Left kidney (tissue), 1 donor: ENCODE measurements at regions not wholly inside any gene's neighbourhood (a gene's known extent, or its start where the extent isn't known, plus 50 kb on each side); places are given as distances from the start of the nearest gene placed in this dataset.
"Not testable (repeated sequence)": the region's sequence is repeated elsewhere in the genome, so short reads cannot be mapped to it uniquely, and the experiment has no call there.

Experiments used
- DNase-seq: peaks from one replicate; pipeline ENCODE4 v3.0.0-alpha.2; 2013

- no peak for DNase-seq
These were observed 246.1 kb downstream of the HS3ST3B1 start for GRCh38 chr17:14547016-14547415.

GRCh38 chr17:14545156-14545906 is 244.4 kb downstream of the HS3ST3B1 start:
- no peak for DNase-seq

- no peak for DNase-seq
These were observed 240.8 kb downstream of the HS3ST3B1 start for GRCh38 chr17:14541714-14542113.

- DNase-seq, result no peak
These were observed 238.9 kb downstream of the HS3ST3B1 start for GRCh38 chr17:14539801-14540200.

GRCh38 chr17:14532242-14532641 is 231.4 kb downstream of the HS3ST3B1 start:
- DNase-seq, result not testable (repeated sequence)

GRCh38 chr17:14525551-14526455 is 224.9 kb downstream of the HS3ST3B1 start:
- DNase-seq, result no peak

GRCh38 chr17:14522795-14523387 is 222.0 kb downstream of the HS3ST3B1 start:
- no peak for DNase-seq

GRCh38 chr17:14518919-14519318 is 218.0 kb downstream of the HS3ST3B1 start:
- not testable (repeated sequence) for DNase-seq

GRCh38 chr17:14514973-14515372 is 214.1 kb downstream of the HS3ST3B1 start:
- no peak for DNase-seq

- no peak for DNase-seq
These were observed 213.0 kb downstream of the HS3ST3B1 start for GRCh38 chr17:14513835-14514234.

GRCh38 chr17:14510136-14510535 is 209.3 kb downstream of the HS3ST3B1 start:
- DNase-seq, result no peak

- DNase-seq, result no peak
These were observed 207.3 kb downstream of the HS3ST3B1 start for GRCh38 chr17:14508156-14508555.

GRCh38 chr17:14506364-14506763 is 205.5 kb downstream of the HS3ST3B1 start:
- DNase-seq, result no peak

- DNase-seq, result peak; percentile 15
These were observed 204.7 kb downstream of the HS3ST3B1 start for GRCh38 chr17:14505606-14506005.

- DNase-seq, result no peak
These were observed 199.1 kb downstream of the HS3ST3B1 start for GRCh38 chr17:14499976-14500375.

- no peak for DNase-seq
These were observed 197.9 kb downstream of the HS3ST3B1 start for GRCh38 chr17:14498812-14499211.

GRCh38 chr17:14494161-14494560 is 193.3 kb downstream of the HS3ST3B1 start:
- no peak for DNase-seq

GRCh38 chr17:14489986-14490385 is 189.1 kb downstream of the HS3ST3B1 start:
- no peak for DNase-seq

GRCh38 chr17:14488958-14489550 is 188.2 kb downstream of the HS3ST3B1 start:
- DNase-seq, result no peak

GRCh38 chr17:14487068-14487467 is 186.2 kb downstream of the HS3ST3B1 start:
- no peak for DNase-seq

GRCh38 chr17:14482715-14483114 is 181.8 kb downstream of the HS3ST3B1 start:
- no peak for DNase-seq

GRCh38 chr17:14481664-14482063 is 180.8 kb downstream of the HS3ST3B1 start:
- no peak for DNase-seq
